Osteocyte (in vitro differentiated cells): ENCODE measurements at regions not wholly inside any gene's neighbourhood (a gene's known extent, or its start where the extent isn't known, plus 50 kb on each side); places are given as distances from the start of the nearest gene placed in this dataset.

ENCODE experiments used
- DNase-seq: peaks from one replicate; pipeline ENCODE4 v3.0.0; 2021; ENCODE audit warnings: mixed read lengths; ENCODE audit not compliant: unreplicated experiment; ENCODE audit errors: extremely low spot score
- H3K27ac Mint-ChIP-seq: one replicate; pipeline ENCODE4 v1.8.0; 2021; ENCODE audit warnings: mild to moderate bottlenecking, mixed read lengths; ENCODE audit not compliant: unreplicated experiment
- H3K27me3 Mint-ChIP-seq: one replicate; pipeline ENCODE4 v1.8.0; 2021; ENCODE audit warnings: mixed read lengths; ENCODE audit not compliant: unreplicated experiment
- H3K36me3 Mint-ChIP-seq: one replicate; pipeline ENCODE4 v1.8.0; 2021; ENCODE audit warnings: mixed read lengths; ENCODE audit not compliant: unreplicated experiment
- H3K4me1 Mint-ChIP-seq: one replicate; pipeline ENCODE4 v1.8.0; 2021; ENCODE audit warnings: mixed read lengths; ENCODE audit not compliant: unreplicated experiment
- H3K4me3 Mint-ChIP-seq: one replicate; pipeline ENCODE4 v1.8.0; 2021; ENCODE audit warnings: mild to moderate bottlenecking, moderate library complexity, mixed read lengths; ENCODE audit not compliant: unreplicated experiment
- H3K9me3 Mint-ChIP-seq: one replicate; pipeline ENCODE4 v1.8.0; 2021; ENCODE audit warnings: mixed read lengths; ENCODE audit not compliant: unreplicated experiment
- CTCF ChIP-seq: fragments of 200-600 bp; sonication (generic); IDR thresholded peaks from 2 replicates; pipeline ENCODE4 v1.5.0; 2021; ENCODE audit warnings: antibody characterized with exemption, mild to moderate bottlenecking, moderate library complexity

GRCh38 chr4:94006932-94007331, 178.4 kb downstream of the ATOH1 start:
- no peak for DNase-seq
- Mint-ChIP-seq H3K4me1 (no peaks in the 10 kb centered on the region), H3K27me3 (peaks cover 25% of the 10 kb centered on the region), H3K36me3 (no peaks in the 10 kb centered on the region), H3K9me3 (no peaks in the 10 kb centered on the region), H3K4me3 (no peak overlapping the region), H3K27ac (no peak overlapping the region)
- TF ChIP-seq CTCF = no peak

- H3K9me3 Mint-ChIP-seq = no peaks in the 10 kb centered on the region
- H3K27ac Mint-ChIP-seq = no peak overlapping the region
- no peak overlapping the region for H3K4me3 Mint-ChIP-seq
- no peaks in the 10 kb centered on the region for H3K4me1 Mint-ChIP-seq
- no peak for TF ChIP-seq CTCF
- DNase-seq = no peak
- peaks cover 24% of the 10 kb centered on the region for H3K27me3 Mint-ChIP-seq
- H3K36me3 Mint-ChIP-seq = no peaks in the 10 kb centered on the region
Measured at GRCh38 chr4:94011190-94011589, 182.6 kb downstream of the ATOH1 start.

DNA sequence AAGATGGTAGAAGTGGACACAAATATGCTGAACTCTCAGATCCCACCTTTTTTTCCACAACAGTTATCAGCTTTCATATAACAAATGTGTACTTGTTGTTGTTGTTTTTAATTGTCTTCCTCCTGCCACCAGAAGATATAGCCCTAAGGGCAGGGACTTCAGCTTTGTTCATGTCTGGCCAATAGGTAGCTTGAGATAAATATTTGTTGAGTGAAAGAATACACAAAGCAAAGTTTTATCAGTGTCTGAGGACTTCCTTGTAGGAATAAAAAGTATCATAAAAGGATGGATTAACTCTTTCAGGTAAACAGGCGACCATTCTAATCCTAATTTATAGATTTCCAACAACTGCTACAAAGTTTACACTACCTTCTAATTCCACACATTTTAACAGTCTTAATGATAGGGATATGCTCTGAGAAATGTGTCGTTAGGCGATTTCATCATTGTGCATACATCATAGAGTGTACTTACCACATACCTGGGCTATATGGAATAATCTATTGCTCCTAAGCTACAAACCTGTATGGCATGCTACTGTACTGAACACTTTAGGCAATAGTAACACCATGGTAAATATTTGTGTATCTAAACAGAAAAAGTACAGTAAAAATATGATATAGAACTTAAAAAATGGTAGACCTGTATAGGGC, 186.1 kb downstream of the ATOH1 start:
- H3K27me3 Mint-ChIP-seq = peaks cover 17% of the 10 kb centered on the region
- H3K4me1 Mint-ChIP-seq = no peaks in the 10 kb centered on the region
- no peaks in the 10 kb centered on the region for H3K36me3 Mint-ChIP-seq
- no peaks in the 10 kb centered on the region for H3K9me3 Mint-ChIP-seq
- no peak overlapping the region for H3K27ac Mint-ChIP-seq
- DNase-seq = no peak
- no peak for TF ChIP-seq CTCF
- no peak overlapping the region for H3K4me3 Mint-ChIP-seq

GRCh38 chr4:94015956-94016355, 187.4 kb downstream of the ATOH1 start:
- Mint-ChIP-seq H3K4me1 (no peaks in the 10 kb centered on the region), H3K9me3 (no peaks in the 10 kb centered on the region), H3K27ac (no peak overlapping the region), H3K4me3 (no peak overlapping the region), H3K27me3 (peaks cover 14% of the 10 kb centered on the region), H3K36me3 (no peaks in the 10 kb centered on the region)
- no peak for DNase-seq
- no peak for TF ChIP-seq CTCF

- Mint-ChIP-seq H3K9me3 (peaks cover 3% of the 10 kb centered on the region), H3K4me1 (peaks cover 25% of the 10 kb centered on the region), H3K4me3 (no peak overlapping the region), H3K27me3 (no peaks in the 10 kb centered on the region), H3K27ac (peak overlapping the region; percentile 67), H3K36me3 (no peaks in the 10 kb centered on the region)
- no peak for TF ChIP-seq CTCF
- no peak for DNase-seq
Measured at GRCh38 chr4:94032754-94033153, 174.9 kb upstream of the SMARCAD1 start.
